HG02840 (cell line): ENCODE measurements at regions not wholly inside any gene's neighbourhood (a gene's known extent, or its start where the extent isn't known, plus 50 kb on each side); places are given as distances from the start of the nearest gene placed in this dataset.

Experiments
- ATAC-seq: cut with Tn5 transposase; IDR thresholded peaks from one replicate; pipeline ENCODE4 v1.9.1; 2021; ENCODE audit warnings: mild to moderate bottlenecking, moderate library complexity, moderate number of reproducible peaks; ENCODE audit not compliant: unreplicated experiment, low FRiP score

- ATAC-seq: no peak
Observed at GRCh38 chr5:3729631-3730030, 134.0 kb downstream of the IRX1 start.

GRCh38 chr5:3734632-3735031, 139.0 kb downstream of the IRX1 start:
- ATAC-seq: no peak

- no peak for ATAC-seq
Observed at GRCh38 chr5:3736466-3736865, 140.8 kb downstream of the IRX1 start.

- no peak for ATAC-seq
Observed at GRCh38 chr5:3736926-3737325, 141.3 kb downstream of the IRX1 start.

- ATAC-seq: no peak
Observed at GRCh38 chr5:3738919-3739318, 143.3 kb downstream of the IRX1 start.

GRCh38 chr5:3740546-3741373, 145.1 kb downstream of the IRX1 start:
- no peak for ATAC-seq

- no peak for ATAC-seq
Observed at GRCh38 chr5:3741374-3741770, 145.7 kb downstream of the IRX1 start.

- ATAC-seq: no peak
Observed at GRCh38 chr5:3742750-3743149, 147.1 kb downstream of the IRX1 start.

- ATAC-seq: no peak
Observed at GRCh38 chr5:3751846-3752245, 156.2 kb downstream of the IRX1 start.

- no peak for ATAC-seq
Observed at GRCh38 chr5:3778000-3778550, 182.4 kb downstream of the IRX1 start.

- ATAC-seq: no peak
Observed at GRCh38 chr5:3778945-3779344, 183.3 kb downstream of the IRX1 start.

- no peak for ATAC-seq
Observed at GRCh38 chr5:3780278-3780677, 184.6 kb downstream of the IRX1 start.

- no peak for ATAC-seq
Observed at GRCh38 chr5:3780907-3781306, 185.3 kb downstream of the IRX1 start.

- no peak for ATAC-seq
Observed at GRCh38 chr5:3784854-3785253, 189.2 kb downstream of the IRX1 start.

GRCh38 chr5:3786165-3786564, 190.5 kb downstream of the IRX1 start:
- no peak for ATAC-seq

GRCh38 chr5:3786891-3787430, 191.3 kb downstream of the IRX1 start:
- no peak for ATAC-seq

- ATAC-seq: no peak
Observed at GRCh38 chr5:3787604-3788003, 192.0 kb downstream of the IRX1 start.

GRCh38 chr5:3789519-3790193, 194.0 kb downstream of the IRX1 start:
- no peak for ATAC-seq

GRCh38 chr5:3793162-3793561, 197.5 kb downstream of the IRX1 start:
- no peak for ATAC-seq

GRCh38 chr5:3794611-3795010, 199.0 kb downstream of the IRX1 start:
- no peak for ATAC-seq

GRCh38 chr5:3796736-3797135, 201.1 kb downstream of the IRX1 start:
- ATAC-seq: no peak
